22Rv1 (cell line): ENCODE measurements at regions not wholly inside any gene's neighbourhood (a gene's known extent, or its start where the extent isn't known, plus 50 kb on each side); places are given as distances from the start of the nearest gene placed in this dataset.

Source experiments
- ZFX ChIP-seq: fragments of 450-650 bp; IDR thresholded peaks from 2 replicates; pipeline ENCODE4 v1.6.1; 2017; ENCODE audit warnings: antibody characterized with exemption, borderline replicate concordance
- TF ChIP-seq, protein P1 (sequence below): fragments of 450-650 bp; IDR thresholded peaks from 2 replicates; pipeline ENCODE4 v1.5.1; 2017; ENCODE audit warnings: mild to moderate bottlenecking

DNA sequence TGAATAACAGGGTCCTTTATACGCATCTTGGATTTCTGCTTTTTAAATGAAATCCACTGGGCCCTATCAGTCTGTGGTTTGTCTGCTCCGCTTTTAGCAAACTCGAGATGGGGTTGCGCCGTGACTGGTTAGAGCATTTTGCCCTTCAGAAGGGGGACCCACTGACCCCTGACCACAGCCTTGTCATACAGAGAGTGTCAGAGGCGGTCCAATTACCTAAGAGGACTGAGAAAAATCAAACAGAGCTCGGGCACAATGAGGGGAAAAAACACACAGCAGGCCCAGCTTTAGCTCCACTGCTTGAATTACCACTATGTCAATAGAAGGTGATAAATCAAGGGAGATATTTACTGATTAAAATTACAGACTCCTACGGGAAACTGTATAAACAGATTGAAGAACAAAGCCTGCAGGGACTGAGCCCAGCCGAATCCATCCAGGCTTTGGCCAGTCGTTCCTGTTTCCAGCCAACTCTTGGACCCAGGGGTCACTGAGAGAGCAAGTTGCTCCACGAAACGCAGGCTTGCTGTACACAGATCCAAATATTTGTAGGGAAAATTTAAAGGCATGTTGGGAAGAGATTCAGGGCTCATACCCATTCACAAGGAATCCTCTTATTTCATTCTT is 131.9 kb upstream of the ZFHX3 start:
- TF ChIP-seq, protein P1, sequence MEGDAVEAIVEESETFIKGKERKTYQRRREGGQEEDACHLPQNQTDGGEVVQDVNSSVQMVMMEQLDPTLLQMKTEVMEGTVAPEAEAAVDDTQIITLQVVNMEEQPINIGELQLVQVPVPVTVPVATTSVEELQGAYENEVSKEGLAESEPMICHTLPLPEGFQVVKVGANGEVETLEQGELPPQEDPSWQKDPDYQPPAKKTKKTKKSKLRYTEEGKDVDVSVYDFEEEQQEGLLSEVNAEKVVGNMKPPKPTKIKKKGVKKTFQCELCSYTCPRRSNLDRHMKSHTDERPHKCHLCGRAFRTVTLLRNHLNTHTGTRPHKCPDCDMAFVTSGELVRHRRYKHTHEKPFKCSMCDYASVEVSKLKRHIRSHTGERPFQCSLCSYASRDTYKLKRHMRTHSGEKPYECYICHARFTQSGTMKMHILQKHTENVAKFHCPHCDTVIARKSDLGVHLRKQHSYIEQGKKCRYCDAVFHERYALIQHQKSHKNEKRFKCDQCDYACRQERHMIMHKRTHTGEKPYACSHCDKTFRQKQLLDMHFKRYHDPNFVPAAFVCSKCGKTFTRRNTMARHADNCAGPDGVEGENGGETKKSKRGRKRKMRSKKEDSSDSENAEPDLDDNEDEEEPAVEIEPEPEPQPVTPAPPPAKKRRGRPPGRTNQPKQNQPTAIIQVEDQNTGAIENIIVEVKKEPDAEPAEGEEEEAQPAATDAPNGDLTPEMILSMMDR, result no peak
- TF ChIP-seq ZFX, result no peak
